Activated naive CD4-positive, alpha-beta T cell treated with anti-CD3 and anti-CD28 coated beads, Interleukin-2, amount 10 ng/mL, durations not matched to agents 7 days and 5 days (primary cell): ENCODE measurements at regions not wholly inside any gene's neighbourhood (a gene's known extent, or its start where the extent isn't known, plus 50 kb on each side); places are given as distances from the start of the nearest gene placed in this dataset.

Experiments used
- CTCF ChIA-PET: fragments of 350-600 bp; sonication (Branson Sonifier 250); formaldehyde crosslinking; loops from one replicate; lab custom pipeline; 2021; ENCODE audit warnings: antibody characterized with exemption; lab: Charles Lee
- DNase-seq: peaks from one replicate; pipeline ENCODE4 v3.0.0-alpha.2; 2020
- H3K27ac Mint-ChIP-seq: one replicate; pipeline ENCODE4 v1.8.0; 2021; ENCODE audit warnings: mild to moderate bottlenecking, moderate library complexity, mixed read lengths
- H3K27me3 Mint-ChIP-seq: one replicate; pipeline ENCODE4 v1.8.0; 2021; ENCODE audit warnings: mild to moderate bottlenecking, mixed read lengths
- H3K36me3 Mint-ChIP-seq: one replicate; pipeline ENCODE4 v1.8.0; 2021; ENCODE audit warnings: mixed read lengths
- H3K4me1 Mint-ChIP-seq: one replicate; pipeline ENCODE4 v1.8.0; 2021; ENCODE audit warnings: mixed read lengths
- H3K4me3 Mint-ChIP-seq: one replicate; pipeline ENCODE4 v1.8.0; 2021; ENCODE audit warnings: mild to moderate bottlenecking, moderate library complexity, mixed read lengths
- H3K9me3 Mint-ChIP-seq: one replicate; pipeline ENCODE4 v1.8.0; 2021; ENCODE audit warnings: mixed read lengths

- no peaks in the 10 kb centered on the region for H3K9me3 Mint-ChIP-seq
- no peak overlapping the region for H3K27ac Mint-ChIP-seq
- H3K4me1 Mint-ChIP-seq, result no peaks in the 10 kb centered on the region
- no peaks in the 10 kb centered on the region for H3K27me3 Mint-ChIP-seq
- DNase-seq, result no peak
- CTCF ChIA-PET, result no interaction called here
- H3K36me3 Mint-ChIP-seq, result no peaks in the 10 kb centered on the region
- H3K4me3 Mint-ChIP-seq, result no peak overlapping the region
Measured at GRCh38 chr5:124692950-124693349, 53.5 kb downstream of the ZNF608 start.

DNA sequence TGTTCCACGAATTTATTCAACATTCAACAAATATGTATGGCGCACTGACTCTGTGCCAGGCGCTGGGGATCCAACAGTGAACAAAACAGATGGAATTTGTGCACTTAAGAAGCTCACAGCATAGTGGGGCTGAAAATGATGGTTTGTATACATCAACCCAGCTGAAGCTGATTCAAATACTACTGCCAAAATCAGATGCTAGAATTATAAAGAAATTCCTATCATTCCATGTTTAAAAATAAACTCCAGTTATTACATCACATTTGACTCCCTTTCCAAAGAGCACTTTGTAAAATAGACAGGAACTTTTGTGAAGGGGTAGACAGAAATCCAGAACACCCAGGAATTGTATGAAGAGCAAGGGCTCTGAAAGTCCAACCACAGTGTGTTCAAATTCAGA lies 54.1 kb downstream of the ZNF608 start:
- CTCF ChIA-PET, result no interaction called here
- H3K27me3 Mint-ChIP-seq, result no peaks in the 10 kb centered on the region
- H3K4me1 Mint-ChIP-seq, result no peaks in the 10 kb centered on the region
- no peak overlapping the region for H3K4me3 Mint-ChIP-seq
- H3K36me3 Mint-ChIP-seq, result no peaks in the 10 kb centered on the region
- H3K27ac Mint-ChIP-seq, result no peak overlapping the region
- no peaks in the 10 kb centered on the region for H3K9me3 Mint-ChIP-seq
- DNase-seq, result no peak

DNA sequence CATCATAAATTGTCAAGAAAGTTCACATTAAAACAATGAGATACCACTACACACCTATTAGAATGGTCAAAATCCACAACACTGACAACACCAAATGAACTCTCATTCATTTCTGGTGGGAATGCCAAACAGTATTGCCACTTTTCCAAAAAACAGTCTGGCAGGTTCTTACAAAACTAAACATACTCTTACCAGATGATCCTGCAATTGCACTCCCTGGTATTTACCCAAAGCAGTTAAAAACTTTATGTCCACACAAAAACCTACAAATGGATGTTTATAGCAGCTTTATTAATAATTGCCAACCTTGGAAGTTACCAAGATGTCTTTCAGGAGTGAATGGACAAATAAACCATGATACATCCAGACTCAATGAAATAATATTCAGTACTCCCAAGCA lies 56.8 kb downstream of the ZNF608 start:
- no peak overlapping the region for H3K4me3 Mint-ChIP-seq
- no peaks in the 10 kb centered on the region for H3K9me3 Mint-ChIP-seq
- no peaks in the 10 kb centered on the region for H3K4me1 Mint-ChIP-seq
- DNase-seq, result no peak
- no peaks in the 10 kb centered on the region for H3K36me3 Mint-ChIP-seq
- CTCF ChIA-PET, result no interaction called here
- H3K27me3 Mint-ChIP-seq, result no peaks in the 10 kb centered on the region
- H3K27ac Mint-ChIP-seq, result no peak overlapping the region

DNA sequence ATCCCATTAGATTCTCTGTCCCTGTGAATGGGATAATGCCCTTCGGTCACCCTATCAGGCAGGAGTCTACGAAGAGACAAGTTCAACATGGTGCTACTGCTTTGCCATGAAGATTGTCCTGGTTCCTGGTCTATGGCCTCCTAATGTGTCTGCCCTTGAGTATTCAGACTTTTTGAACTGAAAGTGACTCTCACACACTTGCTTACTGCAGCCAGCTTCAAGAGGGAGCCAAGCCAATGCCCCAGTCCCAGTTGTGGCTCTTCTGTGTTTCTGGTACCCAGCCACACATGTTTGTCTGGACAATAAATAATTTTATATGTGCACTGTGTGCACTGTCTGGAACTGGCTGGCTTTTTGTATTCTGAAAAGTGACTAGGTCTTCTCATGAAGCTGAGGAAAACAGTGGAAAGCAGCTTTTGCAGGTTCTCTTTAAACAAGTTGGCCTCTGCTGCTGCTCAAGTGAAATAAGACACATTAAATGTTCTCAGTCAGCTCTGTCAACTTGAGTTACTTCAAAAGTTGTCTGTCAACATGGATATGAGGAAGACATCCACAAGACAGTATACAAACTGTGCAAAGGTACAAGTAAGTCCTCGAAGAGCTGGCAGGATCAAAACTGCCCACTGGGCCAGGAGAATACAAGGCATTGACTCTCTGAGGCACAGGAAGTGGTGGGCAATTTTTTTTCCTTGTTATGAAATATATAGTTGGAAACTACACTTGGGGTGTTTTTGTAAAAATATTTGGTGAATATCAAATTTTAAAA lies 60.0 kb downstream of the ZNF608 start:
- no peak for DNase-seq
- H3K27ac Mint-ChIP-seq, result no peak overlapping the region

GRCh38 chr5:124685404-124685930 lies 61.0 kb downstream of the ZNF608 start:
- no peaks in the 10 kb centered on the region for H3K36me3 Mint-ChIP-seq
- no peak overlapping the region for H3K27ac Mint-ChIP-seq
- no peaks in the 10 kb centered on the region for H3K4me1 Mint-ChIP-seq
- no peaks in the 10 kb centered on the region for H3K27me3 Mint-ChIP-seq
- H3K9me3 Mint-ChIP-seq, result no peaks in the 10 kb centered on the region
- no peak overlapping the region for H3K4me3 Mint-ChIP-seq
- no peak for DNase-seq
- CTCF ChIA-PET, result no interaction called here

More for the DNA sequence above, 60.0 kb downstream of the ZNF608 start:
- Mint-ChIP-seq H3K4me3 (no peak overlapping the region), H3K36me3 (no peaks in the 10 kb centered on the region), H3K4me1 (no peaks in the 10 kb centered on the region), H3K9me3 (no peaks in the 10 kb centered on the region), H3K27me3 (no peaks in the 10 kb centered on the region)
- CTCF ChIA-PET, result no interaction called here

- H3K27me3 Mint-ChIP-seq, result no peaks in the 10 kb centered on the region
- no peak overlapping the region for H3K27ac Mint-ChIP-seq
- H3K4me3 Mint-ChIP-seq, result no peak overlapping the region
- H3K36me3 Mint-ChIP-seq, result no peaks in the 10 kb centered on the region
- H3K4me1 Mint-ChIP-seq, result no peaks in the 10 kb centered on the region
- no peaks in the 10 kb centered on the region for H3K9me3 Mint-ChIP-seq
- CTCF ChIA-PET, result no interaction called here
- no peak for DNase-seq
Measured at GRCh38 chr5:124683917-124684555, 62.4 kb downstream of the ZNF608 start.

GRCh38 chr5:124679578-124680199 lies 66.8 kb downstream of the ZNF608 start:
- CTCF ChIA-PET, result no interaction called here
- Mint-ChIP-seq H3K36me3 (no peaks in the 10 kb centered on the region), H3K4me3 (no peak overlapping the region), H3K9me3 (no peaks in the 10 kb centered on the region), H3K27me3 (no peaks in the 10 kb centered on the region), H3K4me1 (no peaks in the 10 kb centered on the region), H3K27ac (no peak overlapping the region)
- DNase-seq, result no peak

GRCh38 chr5:124678922-124679519 lies 67.4 kb downstream of the ZNF608 start:
- no peaks in the 10 kb centered on the region for H3K27me3 Mint-ChIP-seq
- CTCF ChIA-PET, result no interaction called here
- no peaks in the 10 kb centered on the region for H3K36me3 Mint-ChIP-seq
- no peaks in the 10 kb centered on the region for H3K4me1 Mint-ChIP-seq
- H3K4me3 Mint-ChIP-seq, result no peak overlapping the region
- H3K9me3 Mint-ChIP-seq, result no peaks in the 10 kb centered on the region
- no peak for DNase-seq
- no peak overlapping the region for H3K27ac Mint-ChIP-seq

- no peaks in the 10 kb centered on the region for H3K27me3 Mint-ChIP-seq
- CTCF ChIA-PET, result no interaction called here
- no peaks in the 10 kb centered on the region for H3K36me3 Mint-ChIP-seq
- H3K4me1 Mint-ChIP-seq, result no peaks in the 10 kb centered on the region
- DNase-seq, result no peak
- no peak overlapping the region for H3K27ac Mint-ChIP-seq
- no peaks in the 10 kb centered on the region for H3K9me3 Mint-ChIP-seq
- no peak overlapping the region for H3K4me3 Mint-ChIP-seq
Measured at GRCh38 chr5:124678468-124678867, 68.0 kb downstream of the ZNF608 start.

- CTCF ChIA-PET, result no interaction called here
- no peaks in the 10 kb centered on the region for H3K9me3 Mint-ChIP-seq
- no peak overlapping the region for H3K4me3 Mint-ChIP-seq
- DNase-seq, result no peak
- no peaks in the 10 kb centered on the region for H3K4me1 Mint-ChIP-seq
- no peaks in the 10 kb centered on the region for H3K36me3 Mint-ChIP-seq
- H3K27me3 Mint-ChIP-seq, result no peaks in the 10 kb centered on the region
- H3K27ac Mint-ChIP-seq, result no peak overlapping the region
Measured at GRCh38 chr5:124677374-124678351, 68.8 kb downstream of the ZNF608 start.

DNA sequence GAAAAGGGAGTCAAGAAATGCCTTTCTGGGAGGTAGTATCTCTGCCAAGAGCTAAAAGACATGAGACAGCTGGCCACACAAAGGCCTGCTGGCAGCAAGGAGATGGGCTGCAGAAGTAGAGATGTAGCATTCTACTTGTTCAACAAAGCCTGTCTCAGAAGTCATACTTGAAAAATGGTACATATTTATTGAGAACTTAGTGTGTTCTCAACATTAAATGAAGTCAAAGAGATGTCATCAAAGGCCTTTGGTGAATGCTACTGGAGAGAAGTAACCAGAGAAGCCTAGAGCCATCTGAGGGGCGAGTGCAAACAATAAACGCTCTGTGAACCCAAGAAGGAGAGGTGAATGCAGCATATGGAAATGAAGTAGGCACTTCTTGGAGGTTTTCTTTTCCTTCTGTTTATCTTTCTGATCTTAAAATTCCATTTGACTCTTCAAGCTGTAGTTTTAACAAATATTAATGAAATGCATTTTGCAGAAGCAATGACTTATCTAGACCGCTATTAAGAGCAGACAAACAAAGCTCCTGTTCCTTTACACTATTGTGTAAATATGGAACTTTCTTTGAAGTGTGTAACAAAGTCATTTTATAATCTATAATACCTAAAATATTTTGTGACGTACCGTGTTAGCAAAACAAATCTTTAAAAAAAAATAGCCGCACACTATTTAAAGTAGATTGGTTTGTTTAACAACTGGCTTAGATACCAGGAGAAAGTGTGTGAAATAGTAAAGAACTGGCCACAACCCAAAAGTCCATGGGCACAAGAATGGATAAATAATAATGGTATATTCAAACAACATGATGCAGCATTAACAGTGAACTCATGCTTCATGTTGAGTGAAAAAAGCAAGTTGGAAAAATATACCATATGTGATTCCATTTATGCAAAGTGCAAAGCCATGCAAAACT lies 70.2 kb downstream of the ZNF608 start:
- Mint-ChIP-seq H3K4me1 (no peaks in the 10 kb centered on the region), H3K4me3 (no peak overlapping the region), H3K27ac (no peak overlapping the region), H3K27me3 (no peaks in the 10 kb centered on the region), H3K36me3 (no peaks in the 10 kb centered on the region), H3K9me3 (no peaks in the 10 kb centered on the region)
- no peak for DNase-seq
- CTCF ChIA-PET, result no interaction called here

GRCh38 chr5:124671193-124671592 lies 75.2 kb downstream of the ZNF608 start:
- Mint-ChIP-seq H3K27me3 (no peaks in the 10 kb centered on the region), H3K36me3 (no peaks in the 10 kb centered on the region), H3K27ac (no peak overlapping the region), H3K4me3 (no peak overlapping the region), H3K4me1 (no peaks in the 10 kb centered on the region), H3K9me3 (no peaks in the 10 kb centered on the region)
- no peak for DNase-seq
- CTCF ChIA-PET, result no interaction called here

GRCh38 chr5:124670722-124671184 lies 75.7 kb downstream of the ZNF608 start:
- Mint-ChIP-seq H3K4me1 (no peaks in the 10 kb centered on the region), H3K9me3 (no peaks in the 10 kb centered on the region), H3K36me3 (no peaks in the 10 kb centered on the region), H3K4me3 (no peak overlapping the region), H3K27me3 (no peaks in the 10 kb centered on the region), H3K27ac (no peak overlapping the region)
- CTCF ChIA-PET, result interaction anchor here (1.6 kb wide), 1 partner anchor 11 kb away, joined by 3 read pairs; no protein-coding TSS in a partner anchor
- no peak for DNase-seq
